DND-41 (cell line): ENCODE measurements at regions not wholly inside any gene's neighbourhood (a gene's known extent, or its start where the extent isn't known, plus 50 kb on each side); places are given as distances from the start of the nearest gene placed in this dataset.

Source experiments
- EZH2 ChIP-seq: IDR thresholded peaks from 3 replicates; pipeline ENCODE4 v1.6.1; 2012; ENCODE audit warnings: borderline replicate concordance, low read depth, mild to moderate bottlenecking, moderate library complexity, low read length, inconsistent platforms; ENCODE audit not compliant: severe bottlenecking
- TF ChIP-seq, protein P1 (sequence below): IDR thresholded peaks from 2 replicates; pipeline ENCODE4 v1.5.1; 2012; ENCODE audit warnings: borderline replicate concordance, low read length, moderate library complexity, mild to moderate bottlenecking; ENCODE audit not compliant: poor library complexity, severe bottlenecking; ENCODE audit errors: extremely low read depth

GRCh38 chr6:113009682-113010081, 662.6 kb downstream of the RFPL4B start:
- TF ChIP-seq, protein P1, sequence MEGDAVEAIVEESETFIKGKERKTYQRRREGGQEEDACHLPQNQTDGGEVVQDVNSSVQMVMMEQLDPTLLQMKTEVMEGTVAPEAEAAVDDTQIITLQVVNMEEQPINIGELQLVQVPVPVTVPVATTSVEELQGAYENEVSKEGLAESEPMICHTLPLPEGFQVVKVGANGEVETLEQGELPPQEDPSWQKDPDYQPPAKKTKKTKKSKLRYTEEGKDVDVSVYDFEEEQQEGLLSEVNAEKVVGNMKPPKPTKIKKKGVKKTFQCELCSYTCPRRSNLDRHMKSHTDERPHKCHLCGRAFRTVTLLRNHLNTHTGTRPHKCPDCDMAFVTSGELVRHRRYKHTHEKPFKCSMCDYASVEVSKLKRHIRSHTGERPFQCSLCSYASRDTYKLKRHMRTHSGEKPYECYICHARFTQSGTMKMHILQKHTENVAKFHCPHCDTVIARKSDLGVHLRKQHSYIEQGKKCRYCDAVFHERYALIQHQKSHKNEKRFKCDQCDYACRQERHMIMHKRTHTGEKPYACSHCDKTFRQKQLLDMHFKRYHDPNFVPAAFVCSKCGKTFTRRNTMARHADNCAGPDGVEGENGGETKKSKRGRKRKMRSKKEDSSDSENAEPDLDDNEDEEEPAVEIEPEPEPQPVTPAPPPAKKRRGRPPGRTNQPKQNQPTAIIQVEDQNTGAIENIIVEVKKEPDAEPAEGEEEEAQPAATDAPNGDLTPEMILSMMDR: no peak
- no peak for TF ChIP-seq EZH2
